HS-5 (cell line): ENCODE measurements at regions not wholly inside any gene's neighbourhood (a gene's known extent, or its start where the extent isn't known, plus 50 kb on each side); places are given as distances from the start of the nearest gene placed in this dataset.

Experiments used
- DNase-seq: peaks from one replicate; pipeline ENCODE4 v3.0.0-alpha.2; 2012; ENCODE audit warnings: low read depth

DNA sequence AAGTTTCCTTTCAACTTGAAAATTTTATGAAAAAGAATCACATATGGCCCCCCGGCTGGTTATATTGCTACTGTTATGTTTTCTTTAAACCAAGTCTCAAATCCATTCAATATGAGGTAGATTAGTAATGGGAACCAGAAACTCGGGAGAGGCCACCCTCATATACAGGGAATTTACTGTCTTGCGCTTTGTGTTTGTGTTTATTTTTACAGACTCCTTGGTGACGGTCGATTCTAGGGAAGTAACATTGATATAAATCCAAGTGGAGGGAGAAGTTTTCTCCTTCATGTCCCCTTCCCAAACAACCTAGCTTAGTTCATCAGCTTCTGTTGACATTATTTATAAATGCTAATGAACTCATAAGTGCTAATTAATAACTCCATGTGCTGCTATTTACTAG lies 163.5 kb upstream of the LMO4 start:
- DNase-seq, result no peak

DNA sequence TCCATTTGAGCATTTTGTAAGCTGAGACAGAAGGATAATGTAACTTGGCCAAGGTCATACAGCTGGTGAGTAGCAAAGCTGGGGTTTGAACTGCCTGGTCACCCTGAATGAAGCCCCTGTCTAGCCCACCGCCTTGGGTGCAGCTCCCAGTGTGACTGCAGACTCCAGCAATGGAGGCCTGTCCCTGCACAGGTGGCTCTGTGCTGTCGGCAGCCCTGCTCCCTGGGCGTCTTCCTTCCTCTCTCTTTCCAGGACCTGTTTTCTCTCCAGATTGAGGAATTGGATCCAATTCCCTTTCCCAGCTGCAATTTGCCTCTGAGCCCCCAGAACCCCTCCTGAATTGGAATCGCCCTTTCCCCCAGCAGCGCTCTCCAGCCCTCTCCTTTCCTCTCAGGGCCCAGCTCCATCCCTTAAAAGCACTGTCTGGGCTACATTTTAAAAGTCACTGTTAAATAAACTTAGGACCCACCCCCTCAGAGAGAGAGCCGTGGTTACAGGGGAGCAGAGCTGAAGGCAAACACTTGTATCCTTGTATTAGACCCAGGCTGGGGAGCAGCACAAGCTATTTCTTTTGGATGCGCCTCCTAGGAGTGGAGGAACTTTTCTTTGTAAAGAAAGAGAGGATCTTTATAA lies 161.4 kb upstream of the LMO4 start:
- no peak for DNase-seq

GRCh38 chr1:87167848-87168525 lies 160.7 kb upstream of the LMO4 start:
- no peak for DNase-seq

DNA sequence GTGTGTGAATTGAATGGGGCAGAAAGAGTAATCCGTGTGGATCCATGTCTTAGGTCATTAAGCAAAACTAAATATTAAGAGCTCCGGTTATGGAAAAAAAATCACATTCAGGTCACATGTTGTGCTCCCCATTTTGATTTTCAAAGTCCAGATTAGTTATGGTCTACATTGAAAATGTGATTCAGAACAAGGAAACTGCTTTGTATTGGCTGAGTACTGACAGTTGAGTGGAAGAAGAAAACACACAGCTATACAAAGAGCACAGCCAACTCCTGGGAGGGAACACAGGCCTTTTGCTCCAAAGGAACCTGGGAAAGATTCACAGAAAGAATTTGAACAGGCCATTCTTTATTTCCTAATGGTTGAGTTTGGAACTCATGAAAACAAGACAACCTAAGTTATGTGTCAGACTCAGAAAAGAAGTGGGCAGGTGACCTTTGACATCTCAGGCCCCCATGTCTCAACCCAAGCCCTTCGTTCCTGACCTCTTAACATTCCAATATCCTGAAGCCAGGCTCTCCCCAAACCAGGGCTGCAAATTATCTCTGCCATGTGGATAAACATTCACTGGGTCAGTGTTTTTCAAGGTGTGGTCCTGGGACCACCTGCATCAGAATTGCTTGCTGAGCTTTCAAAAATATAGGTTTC lies 159.3 kb upstream of the LMO4 start:
- DNase-seq, result no peak

GRCh38 chr1:87170157-87170556 lies 158.5 kb upstream of the LMO4 start:
- DNase-seq, result no peak

GRCh38 chr1:87170931-87171598 lies 157.6 kb upstream of the LMO4 start:
- DNase-seq, result no peak

- no peak for DNase-seq
Observed at GRCh38 chr1:87173231-87173630, 155.4 kb upstream of the LMO4 start.

DNA sequence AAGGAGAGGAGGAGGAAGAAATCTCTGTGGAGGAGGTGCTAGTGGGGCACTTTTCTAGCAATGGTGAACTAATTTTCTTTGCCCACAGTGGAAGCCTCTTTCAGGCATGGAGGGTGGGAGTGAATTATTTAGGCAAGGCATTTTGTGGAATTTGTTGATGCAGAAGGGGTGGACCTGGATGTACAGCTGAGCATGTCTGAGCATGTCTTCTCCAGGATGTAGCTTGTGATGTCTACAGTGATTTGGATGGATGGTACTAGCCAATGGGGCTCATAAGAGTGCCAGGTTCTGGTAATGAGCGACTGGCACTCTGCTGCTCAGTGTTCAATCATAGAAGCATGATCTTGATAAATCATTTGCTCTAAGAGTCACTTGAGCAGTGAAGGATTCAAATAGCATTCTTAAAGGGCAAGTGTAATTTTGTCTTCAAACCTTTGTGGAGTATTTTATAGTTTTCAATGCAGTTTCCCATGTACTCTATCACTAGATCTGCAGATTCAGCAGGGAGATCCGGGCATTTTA lies 153.9 kb upstream of the LMO4 start:
- DNase-seq, result no peak

- DNase-seq, result no peak
Observed at GRCh38 chr1:87176087-87176486, 152.6 kb upstream of the LMO4 start.

DNA sequence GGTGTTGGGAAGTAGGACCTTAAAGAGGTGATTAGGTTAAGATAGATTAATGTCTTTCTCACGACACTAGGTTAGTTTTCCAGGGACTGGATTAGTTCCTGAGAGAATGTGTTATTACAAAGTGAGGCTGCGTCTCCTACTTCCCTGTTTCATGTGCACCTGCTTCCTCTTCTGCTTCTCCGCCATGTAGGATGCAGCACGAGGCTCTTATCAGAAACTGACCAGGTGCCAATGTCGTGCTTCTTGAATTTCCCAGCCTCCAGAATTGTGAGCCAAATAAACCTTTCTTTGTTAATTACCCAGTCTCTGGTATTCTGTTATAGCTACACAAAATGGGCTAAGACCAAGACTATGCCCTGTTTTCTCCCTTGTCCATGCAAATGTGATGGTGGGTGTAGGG lies 152.2 kb upstream of the LMO4 start:
- DNase-seq, result no peak

DNA sequence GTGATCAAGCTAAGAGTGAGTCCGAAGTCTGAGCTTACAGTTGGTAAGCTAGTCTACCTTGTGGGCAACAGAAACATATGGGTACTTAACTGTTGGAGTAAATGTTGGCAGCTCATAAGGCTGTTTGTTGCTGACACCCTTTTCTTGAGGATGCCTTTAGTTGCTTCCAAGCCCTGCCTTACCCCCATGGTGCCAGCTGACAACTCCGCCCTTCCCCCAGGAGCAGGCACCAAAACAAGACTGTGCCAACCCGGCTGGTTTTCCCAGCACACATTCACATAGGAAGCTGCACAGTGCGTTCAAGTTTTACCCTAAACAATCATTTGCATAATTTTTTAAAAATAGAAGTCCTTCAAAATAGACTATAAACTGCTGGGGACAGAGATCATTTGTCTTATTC lies 150.2 kb upstream of the LMO4 start:
- no peak for DNase-seq

DNA sequence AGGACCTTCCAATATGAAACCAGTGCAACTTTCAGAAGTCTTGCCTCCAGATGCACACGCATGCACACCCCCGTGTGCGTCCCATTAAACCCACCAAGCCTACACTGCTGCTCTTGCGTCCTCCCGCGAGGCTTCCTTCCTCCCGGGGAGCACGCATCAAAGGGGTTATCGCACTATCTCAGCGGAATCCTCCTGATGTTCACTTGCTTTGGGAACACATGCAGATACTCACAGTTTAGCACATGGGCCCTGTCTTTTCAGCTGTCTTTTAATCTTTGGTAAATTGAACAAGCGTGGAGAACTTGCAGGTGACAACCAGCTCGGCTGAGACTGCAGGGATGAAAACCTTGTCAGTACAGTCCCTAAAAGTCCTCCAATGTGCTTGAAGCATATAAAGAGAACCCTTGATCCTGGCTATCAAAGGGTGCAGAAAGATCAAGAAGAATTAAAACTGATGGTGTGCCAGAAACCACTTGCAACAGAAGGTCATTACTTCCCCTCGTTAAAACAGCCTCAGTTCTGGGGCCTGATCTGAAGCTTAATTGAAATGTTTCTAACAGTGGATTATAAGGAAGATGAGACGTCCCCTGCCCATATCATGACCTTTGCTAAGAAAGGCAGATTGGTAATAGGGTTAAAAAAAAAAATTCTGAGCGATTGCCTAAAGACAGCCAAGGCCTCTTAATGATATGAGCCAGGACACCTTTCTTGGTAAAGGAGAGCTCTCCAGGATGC lies 149.4 kb upstream of the LMO4 start:
- DNase-seq, result no peak

GRCh38 chr1:87179851-87180519 lies 148.7 kb upstream of the LMO4 start:
- DNase-seq, result no peak

DNA sequence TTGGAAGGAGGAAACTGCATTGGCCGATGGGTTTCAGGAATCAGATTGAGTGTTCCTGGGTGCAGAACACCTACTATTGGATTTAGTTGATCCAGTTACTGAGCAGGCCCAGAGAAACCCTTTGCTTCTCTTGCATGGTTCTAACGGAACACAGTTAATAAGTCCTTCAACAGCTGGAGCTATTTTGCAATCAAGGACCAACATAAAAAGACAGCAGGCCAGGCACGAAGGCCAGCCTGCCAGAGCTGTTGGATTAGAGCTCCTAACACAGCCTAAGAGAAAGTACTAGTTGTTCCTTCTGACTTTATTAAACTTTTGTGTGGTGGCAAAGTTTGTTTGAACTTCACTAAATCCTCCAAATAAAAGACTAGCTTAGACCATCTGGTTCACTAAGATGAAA lies 148.0 kb upstream of the LMO4 start:
- no peak for DNase-seq

- no peak for DNase-seq
Observed at GRCh38 chr1:87182611-87183010, 146.1 kb upstream of the LMO4 start.

DNA sequence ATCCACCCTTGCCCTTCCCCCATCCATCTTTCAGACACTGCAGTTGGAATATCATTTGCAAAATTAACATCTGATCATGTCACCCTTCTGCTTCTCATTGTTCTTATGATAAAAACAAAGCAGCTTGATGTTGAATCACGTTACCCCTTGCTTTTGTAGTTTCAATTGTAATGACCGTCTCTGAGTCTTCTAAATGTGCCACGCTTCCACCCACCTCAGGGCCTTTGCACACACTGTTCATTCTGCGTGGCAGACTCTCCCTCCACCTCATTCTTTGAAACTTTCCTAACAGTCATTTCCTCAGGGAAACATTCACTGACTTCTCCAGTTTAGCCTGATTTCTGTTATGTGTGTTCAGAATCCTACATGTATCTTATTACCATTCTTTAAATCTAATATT lies 143.6 kb upstream of the LMO4 start:
- DNase-seq, result no peak

DNA sequence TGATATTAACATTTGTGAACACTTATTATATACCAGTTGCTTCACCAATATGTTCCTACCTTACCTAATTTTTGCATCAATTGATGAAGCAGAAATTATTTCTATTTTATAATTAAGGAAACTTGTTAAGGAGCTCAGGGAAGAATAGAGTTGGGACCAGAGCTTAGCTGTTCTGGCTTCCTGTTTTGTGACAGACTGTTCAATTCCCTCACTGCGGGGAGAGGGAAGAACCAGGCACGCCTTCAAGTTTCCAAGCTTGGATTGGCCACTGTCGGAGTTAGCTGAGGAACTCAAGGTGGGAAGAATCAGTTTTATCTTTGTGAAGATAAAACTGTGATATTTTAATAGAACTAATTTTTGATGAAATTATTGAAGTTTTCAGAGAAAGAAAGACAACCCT lies 142.3 kb upstream of the LMO4 start:
- no peak for DNase-seq

GRCh38 chr1:87188640-87189039 lies 140.0 kb upstream of the LMO4 start:
- no peak for DNase-seq

DNA sequence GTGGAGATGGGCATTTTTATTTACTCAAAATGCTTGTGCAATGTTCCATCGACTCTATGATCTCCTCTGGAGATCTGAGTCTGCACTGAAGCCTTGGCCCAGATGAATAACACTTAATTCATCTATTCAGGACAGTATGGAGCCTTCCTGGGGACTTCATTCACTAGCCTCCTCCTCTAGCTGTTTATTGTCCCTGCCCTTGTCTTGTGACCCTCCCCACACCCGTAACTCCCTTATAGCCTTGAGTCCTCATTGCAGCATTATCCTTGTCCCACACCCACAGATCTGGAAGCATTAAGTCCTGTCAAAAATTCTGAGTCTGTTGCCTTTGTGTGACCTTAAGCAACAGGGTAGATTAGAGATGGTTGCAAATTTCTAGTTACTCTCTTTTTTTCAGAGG lies 138.3 kb upstream of the LMO4 start:
- DNase-seq, result no peak

- DNase-seq, result no peak
Observed at GRCh38 chr1:87191646-87192045, 137.0 kb upstream of the LMO4 start.

- DNase-seq, result no peak
Observed at GRCh38 chr1:87194271-87194774, 134.4 kb upstream of the LMO4 start.
